ENCODE measurements at regions not wholly inside any gene's neighbourhood (a gene's known extent, or its start where the extent isn't known, plus 50 kb on each side); places are given as distances from the start of the nearest gene placed in this dataset.
"Not testable (repeated sequence)": the region's sequence is repeated elsewhere in the genome, so short reads cannot be mapped to it uniquely, and the experiment has no call there.

GRCh38 chr2:240259201-240259923 is 118.9 kb upstream of the OTOS start:
- DNase-seq (ENCODE audit: low spot score), result peak; percentile 85
- intact Hi-C loops (cut with DNase I), result loop anchor here in 1 of 2 donors (10.0 kb wide), 1 partner anchor 115 kb away; no protein-coding TSS in a partner anchor

DNA sequence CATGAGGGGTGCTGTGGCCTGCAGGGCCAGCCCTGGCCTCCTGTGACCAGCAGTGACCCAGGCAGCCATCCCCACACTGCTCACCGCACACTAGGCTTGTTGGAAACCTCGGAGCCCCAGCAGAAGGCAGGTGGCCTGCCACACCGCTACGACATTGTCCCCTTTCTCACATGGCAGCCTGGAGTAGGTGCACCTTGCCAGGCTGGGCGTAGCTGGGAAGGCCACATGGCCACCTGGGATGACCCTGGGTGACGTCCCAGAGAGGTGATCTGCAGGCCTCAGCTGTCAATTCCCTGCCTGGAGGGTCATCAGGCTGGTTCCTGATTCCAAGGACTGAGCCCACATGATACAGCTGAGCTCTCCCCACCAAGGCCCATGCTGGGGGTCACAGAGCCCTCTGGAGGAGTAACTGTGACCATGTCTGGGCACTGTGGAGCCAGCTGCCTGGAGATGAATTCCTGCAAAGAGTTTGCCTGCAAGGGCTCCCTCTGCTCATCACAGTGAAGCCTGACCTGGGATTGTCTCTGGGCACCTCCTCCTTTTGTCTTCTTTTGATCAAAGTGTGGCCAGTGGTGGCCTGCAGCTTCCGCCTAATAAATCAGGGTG is 119.6 kb upstream of the OTOS start:
- intact Hi-C loops (cut with DNase I), result loop anchor here in 1 of 2 donors (10.0 kb wide), 1 partner anchor 115 kb away; no protein-coding TSS in a partner anchor
- peak; percentile 73 for DNase-seq (ENCODE audit: low spot score)

DNA sequence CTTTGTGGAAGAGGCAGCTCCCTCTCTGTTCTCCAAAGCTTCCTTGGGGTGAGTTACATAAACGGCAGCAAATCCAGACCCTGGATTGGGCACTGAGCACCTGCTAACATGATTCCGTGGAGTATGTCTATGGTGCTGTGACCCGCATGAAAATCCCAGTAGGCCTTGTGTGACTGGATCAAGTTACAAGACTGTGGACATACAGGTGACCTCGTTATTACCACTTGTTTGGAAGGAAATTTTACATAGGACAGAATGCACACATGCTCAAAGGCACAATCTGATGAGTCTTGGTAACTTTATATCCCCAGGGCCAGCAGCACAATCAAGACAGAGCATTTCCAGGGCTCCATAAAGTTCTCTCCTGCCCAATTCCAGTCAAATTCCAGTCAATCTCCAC is 120.2 kb upstream of the OTOS start:
- intact Hi-C loops (cut with DNase I), result no loop called here
- DNase-seq (ENCODE audit: low spot score), result no peak

GRCh38 chr2:240262578-240262977 is 122.1 kb upstream of the OTOS start:
- intact Hi-C loops (cut with DNase I), result not testable (repeated sequence)

DNA sequence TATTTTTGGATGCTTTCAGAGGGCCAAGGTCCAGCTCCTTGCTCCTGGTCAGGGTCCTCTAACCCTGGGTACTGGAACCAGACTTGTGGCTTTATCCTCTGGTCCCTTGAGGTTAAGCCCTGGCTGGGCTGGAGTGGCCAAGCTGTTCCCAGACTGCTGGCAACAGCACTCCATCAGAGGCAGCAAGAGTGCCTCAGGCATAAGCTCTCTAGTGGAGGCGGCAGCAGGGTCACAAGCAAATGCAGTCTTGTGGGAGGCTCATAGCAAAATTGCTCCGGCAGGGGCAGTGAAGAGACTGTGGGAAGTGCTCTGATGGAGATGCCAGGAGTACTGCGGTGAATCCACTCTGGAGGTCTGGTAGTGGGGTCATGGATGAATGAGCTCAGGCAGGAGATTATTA is 128.9 kb upstream of the OTOS start:
- peak; percentile 66 for DNase-seq (ENCODE audit: low spot score)
- intact Hi-C loops (cut with DNase I), result no loop called here

More at GRCh38 chr2:240262578-240262977, 122.1 kb upstream of the OTOS start:
- not testable (repeated sequence) for DNase-seq (ENCODE audit: low spot score)

DNA sequence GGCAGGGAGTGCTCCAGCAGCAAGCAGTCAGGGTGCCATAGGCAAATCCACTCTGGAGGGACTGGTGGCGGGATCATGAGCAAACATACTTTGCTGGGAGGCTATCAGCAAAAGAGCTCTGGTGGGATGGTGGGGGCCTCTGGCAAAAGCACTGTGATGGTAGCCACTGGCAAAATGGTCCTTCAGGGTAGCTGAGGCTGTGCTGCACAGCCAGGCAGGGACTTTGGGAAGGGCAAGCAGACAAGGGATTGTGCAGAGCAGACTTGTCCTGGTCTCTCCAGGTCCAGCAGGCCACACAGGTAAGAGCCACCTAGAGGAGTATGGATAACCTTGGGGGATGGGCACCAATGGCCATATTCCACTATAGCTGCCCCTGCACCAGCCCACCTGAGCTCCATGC is 129.4 kb upstream of the OTOS start:
- DNase-seq (ENCODE audit: low spot score), result peak; percentile 30
- intact Hi-C loops (cut with DNase I), result no loop called here

DNA sequence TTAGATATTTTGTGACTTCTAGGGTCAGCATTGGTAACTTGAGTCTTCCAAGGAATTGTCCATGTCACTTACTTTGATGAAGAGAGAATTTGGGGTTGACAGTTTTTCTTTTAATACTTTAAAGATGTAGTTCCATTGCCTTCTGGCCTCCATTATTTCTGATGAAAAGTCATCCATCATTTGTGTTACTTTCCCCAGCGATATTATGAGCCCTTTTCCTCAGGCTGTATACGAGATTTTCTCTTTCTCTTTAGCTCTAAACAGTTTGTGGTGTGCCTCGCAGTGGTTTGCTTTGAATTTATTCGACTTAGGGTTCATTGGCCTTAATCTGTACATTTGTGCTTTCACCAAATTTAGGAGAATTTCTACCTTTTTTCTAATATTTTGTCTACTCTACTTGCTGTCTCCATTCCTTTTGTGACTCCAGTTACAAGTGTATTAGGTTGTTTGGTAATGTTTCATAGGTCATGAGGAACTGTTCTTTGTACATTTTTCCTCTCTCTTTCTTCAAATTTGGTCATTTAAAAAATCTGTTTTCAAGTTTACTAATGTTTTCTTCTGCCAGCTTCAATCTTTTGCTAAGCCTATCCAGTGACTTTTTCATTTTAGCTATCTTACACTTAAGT is 131.4 kb upstream of the OTOS start:
- no peak for DNase-seq (ENCODE audit: low spot score)
- intact Hi-C loops (cut with DNase I), result no loop called here

DNA sequence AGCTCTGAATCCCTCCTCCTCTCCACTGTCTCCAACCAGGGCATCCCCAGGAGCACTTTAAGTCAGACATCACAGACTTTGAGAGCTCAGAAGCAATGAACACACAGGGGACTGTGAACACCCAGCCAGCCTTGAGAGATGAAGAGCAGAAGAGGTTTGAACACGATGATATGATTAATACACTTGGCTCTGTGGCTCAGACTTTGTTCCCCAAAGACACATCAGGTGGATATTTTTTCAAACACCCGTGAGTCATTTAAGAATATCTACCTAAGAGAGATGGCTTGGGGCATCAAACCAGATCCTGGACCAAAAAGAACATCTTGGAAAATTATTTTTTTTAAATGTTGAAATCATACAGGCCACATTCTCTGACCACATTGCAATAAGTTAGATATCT is 134.9 kb upstream of the OTOS start:
- intact Hi-C loops (cut with DNase I), result no loop called here
- no peak for DNase-seq (ENCODE audit: low spot score)

- DNase-seq (ENCODE audit: low spot score), result no peak
- intact Hi-C loops (cut with DNase I), result no loop called here
Measured at GRCh38 chr2:240277073-240277806, 136.8 kb upstream of the OTOS start.

DNA sequence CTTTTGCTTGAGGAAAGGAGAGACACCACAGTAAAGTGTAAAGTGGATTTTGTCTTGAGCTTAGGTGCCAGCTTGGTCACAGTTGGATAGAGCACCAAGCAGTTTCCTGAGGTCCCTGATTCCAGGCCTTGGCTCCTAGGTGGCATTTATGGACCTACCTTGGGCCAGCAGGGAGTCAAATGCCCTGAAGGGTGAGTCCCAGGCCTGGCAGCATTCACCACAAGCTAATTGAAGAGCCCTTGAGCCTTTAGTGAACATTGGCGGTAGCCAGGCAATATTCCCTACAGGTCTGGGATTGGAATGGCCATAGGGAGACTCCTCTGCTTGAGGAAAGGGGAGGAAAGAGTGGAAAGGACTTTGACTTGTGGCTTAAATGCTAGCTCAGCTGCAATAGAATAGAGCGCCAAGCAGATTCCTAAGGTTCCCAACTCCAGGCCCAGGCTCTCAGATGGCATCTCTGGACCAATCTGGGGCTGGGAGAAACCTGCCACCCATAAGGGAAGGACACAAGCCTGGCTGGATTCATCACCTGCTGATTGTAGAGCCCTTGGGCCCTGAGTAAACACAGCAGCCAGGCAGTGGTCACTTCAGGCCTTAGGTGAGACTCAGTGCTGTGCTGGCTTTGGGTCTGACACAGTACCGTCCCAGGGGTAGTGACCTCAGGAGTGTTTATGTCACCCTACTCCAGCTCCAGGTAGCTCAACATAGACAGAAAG is 137.5 kb upstream of the OTOS start:
- intact Hi-C loops (cut with DNase I), result no loop called here
- DNase-seq (ENCODE audit: low spot score), result no peak

- no peak for DNase-seq (ENCODE audit: low spot score)
- intact Hi-C loops (cut with DNase I), result no loop called here
Measured at GRCh38 chr2:240278661-240279060, 138.2 kb upstream of the OTOS start.

GRCh38 chr2:240280621-240281020 is 140.2 kb upstream of the OTOS start:
- intact Hi-C loops (cut with DNase I), result no loop called here
- DNase-seq (ENCODE audit: low spot score), result no peak

GRCh38 chr2:240284503-240285259 is 144.2 kb upstream of the OTOS start:
- intact Hi-C loops (cut with DNase I), result loop anchor here in 1 of 2 donors (5.0 kb wide), 1 partner anchor 647 kb away; no protein-coding TSS in a partner anchor
- no peak for DNase-seq (ENCODE audit: low spot score)

DNA sequence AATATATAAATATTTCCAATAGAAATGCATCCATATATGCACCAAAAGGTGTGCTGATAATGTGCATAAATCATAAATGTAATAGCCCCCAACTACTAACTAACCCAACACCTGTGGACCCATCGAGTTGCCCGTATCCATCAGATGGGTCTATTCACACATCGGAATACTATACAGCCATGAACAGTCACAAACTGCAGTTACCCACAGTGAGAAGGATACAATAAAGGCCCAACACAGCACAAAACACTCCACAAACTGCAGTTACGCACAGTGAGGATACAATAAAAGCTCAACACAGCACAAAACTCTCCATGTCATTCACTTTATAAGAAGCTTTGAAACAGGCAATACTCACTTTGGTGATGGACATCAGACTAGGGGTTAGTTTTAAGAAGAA is 145.3 kb upstream of the OTOS start:
- DNase-seq (ENCODE audit: low spot score), result no peak
- intact Hi-C loops (cut with DNase I), result loop anchor here in 1 of 2 donors (5.0 kb wide), 1 partner anchor 648 kb away; no protein-coding TSS in a partner anchor

- intact Hi-C loops (cut with DNase I), result loop anchor here in 1 of 2 donors (5.0 kb wide), 1 partner anchor 649 kb away; no protein-coding TSS in a partner anchor
- no peak for DNase-seq (ENCODE audit: low spot score)
Measured at GRCh38 chr2:240286596-240286995, 146.1 kb upstream of the OTOS start.

DNA sequence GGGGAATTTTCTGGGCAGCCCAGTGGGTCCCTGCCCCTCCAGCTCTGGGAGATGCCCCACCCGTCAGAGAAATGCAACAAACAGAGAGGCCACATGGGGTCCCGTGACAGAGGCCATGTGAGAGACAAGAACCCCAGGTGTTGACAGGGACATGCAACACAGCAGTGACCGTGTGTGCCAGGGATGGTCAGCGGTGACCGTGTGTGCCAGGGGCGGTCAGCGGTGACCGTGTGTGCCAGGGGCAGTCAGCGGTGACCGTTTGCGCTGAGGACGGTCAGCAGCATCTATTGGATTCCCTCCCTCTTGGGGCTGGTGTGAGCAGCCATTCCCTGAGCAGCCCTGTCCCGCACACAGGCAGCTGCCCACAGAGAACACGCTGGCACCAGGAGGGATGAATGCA is 146.6 kb upstream of the OTOS start:
- no peak for DNase-seq (ENCODE audit: low spot score)

GRCh38 chr2:240287496-240288086 is 147.1 kb upstream of the OTOS start:
- intact Hi-C loops (cut with DNase I), result loop anchor here in 1 of 2 donors (5.0 kb wide), 1 partner anchor 650 kb away; no protein-coding TSS in a partner anchor
- DNase-seq (ENCODE audit: low spot score), result no peak

More for the DNA sequence above, 146.6 kb upstream of the OTOS start:
- intact Hi-C loops (cut with DNase I), result loop anchor here in 1 of 2 donors (5.0 kb wide), 1 partner anchor 650 kb away; no protein-coding TSS in a partner anchor

- DNase-seq (ENCODE audit: low spot score), result no peak
- intact Hi-C loops (cut with DNase I), result loop anchor here in 1 of 2 donors (5.0 kb wide), 1 partner anchor 651 kb away; no protein-coding TSS in a partner anchor
Measured at GRCh38 chr2:240288087-240288521, 147.4 kb upstream of the GPC1 start.
